ENCODE measurements at regions not wholly inside any gene's neighbourhood (a gene's known extent, or its start where the extent isn't known, plus 50 kb on each side); places are given as distances from the start of the nearest gene placed in this dataset.

DNA sequence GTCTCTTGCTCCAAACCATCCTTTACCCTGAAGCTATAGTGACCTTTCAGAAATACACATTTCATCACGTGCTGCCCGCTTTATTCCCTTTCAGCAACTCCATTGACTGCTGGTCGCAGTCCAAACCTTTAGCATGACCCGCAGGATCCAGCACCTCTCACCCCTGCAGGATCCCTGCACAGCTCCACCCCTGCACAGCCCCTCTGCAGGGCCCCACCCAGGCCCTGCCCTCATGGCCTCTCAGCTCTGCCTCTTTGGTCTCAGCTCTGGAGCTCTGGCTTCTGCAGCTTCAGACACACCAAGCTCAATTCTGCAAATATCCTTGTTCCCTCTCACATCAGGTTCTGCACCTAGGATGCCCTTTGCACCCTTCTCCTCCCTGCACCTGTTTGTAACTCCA, 264.9 kb upstream of the C1orf174 start:
- H3K4me3 ChIP-seq (ENCODE audit: low read depth in 1 of 3, low read length in 3 of 3): no peak overlapping the region
- H3K27ac ChIP-seq (ENCODE audit: low read depth in 1 of 2, low read length in 2 of 2): no peak overlapping the region
- H3K27me3 ChIP-seq (ENCODE audit: control insufficient read depth in 4 of 4, insufficient read depth in 4 of 4, low read length in 3 of 4): peaks cover 0 to 3% (median 0%) of the 10 kb centered on the region in 4 donors
- no peak for TF ChIP-seq JUND (IDR thresholded peaks at IDR 0.05)
- TF ChIP-seq, protein P1, sequence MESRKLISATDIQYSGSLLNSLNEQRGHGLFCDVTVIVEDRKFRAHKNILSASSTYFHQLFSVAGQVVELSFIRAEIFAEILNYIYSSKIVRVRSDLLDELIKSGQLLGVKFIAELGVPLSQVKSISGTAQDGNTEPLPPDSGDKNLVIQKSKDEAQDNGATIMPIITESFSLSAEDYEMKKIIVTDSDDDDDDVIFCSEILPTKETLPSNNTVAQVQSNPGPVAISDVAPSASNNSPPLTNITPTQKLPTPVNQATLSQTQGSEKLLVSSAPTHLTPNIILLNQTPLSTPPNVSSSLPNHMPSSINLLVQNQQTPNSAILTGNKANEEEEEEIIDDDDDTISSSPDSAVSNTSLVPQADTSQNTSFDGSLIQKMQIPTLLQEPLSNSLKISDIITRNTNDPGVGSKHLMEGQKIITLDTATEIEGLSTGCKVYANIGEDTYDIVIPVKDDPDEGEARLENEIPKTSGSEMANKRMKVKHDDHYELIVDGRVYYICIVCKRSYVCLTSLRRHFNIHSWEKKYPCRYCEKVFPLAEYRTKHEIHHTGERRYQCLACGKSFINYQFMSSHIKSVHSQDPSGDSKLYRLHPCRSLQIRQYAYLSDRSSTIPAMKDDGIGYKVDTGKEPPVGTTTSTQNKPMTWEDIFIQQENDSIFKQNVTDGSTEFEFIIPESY (IDR thresholded peaks at IDR 0.05): no peak
- no peak for TF ChIP-seq FOXA1 (IDR thresholded peaks at IDR 0.05)
- TF ChIP-seq, protein P2, sequence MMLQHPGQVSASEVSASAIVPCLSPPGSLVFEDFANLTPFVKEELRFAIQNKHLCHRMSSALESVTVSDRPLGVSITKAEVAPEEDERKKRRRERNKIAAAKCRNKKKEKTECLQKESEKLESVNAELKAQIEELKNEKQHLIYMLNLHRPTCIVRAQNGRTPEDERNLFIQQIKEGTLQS (IDR thresholded peaks at IDR 0.05): no peak
- no peak for TF ChIP-seq HNF4A (conservative IDR thresholded peaks at IDR 0.05)
- no peak for TF ChIP-seq TAF1 (conservative IDR thresholded peaks at IDR 0.05)
- TF ChIP-seq SP1 (IDR thresholded peaks at IDR 0.05): no peak
- TF ChIP-seq FOXA2 (IDR thresholded peaks at IDR 0.05): no peak
- no peak for TF ChIP-seq NR2F2 (IDR thresholded peaks at IDR 0.05)
- no peak for TF ChIP-seq CTCF (IDR thresholded peaks at IDR 0.05; ENCODE audit: low read depth, low read length, missing input control)
- no peak for TF ChIP-seq RXRA (IDR thresholded peaks at IDR 0.05)
- no peak for TF ChIP-seq RAD21 (IDR thresholded peaks at IDR 0.05)
- TF ChIP-seq, protein P3, sequence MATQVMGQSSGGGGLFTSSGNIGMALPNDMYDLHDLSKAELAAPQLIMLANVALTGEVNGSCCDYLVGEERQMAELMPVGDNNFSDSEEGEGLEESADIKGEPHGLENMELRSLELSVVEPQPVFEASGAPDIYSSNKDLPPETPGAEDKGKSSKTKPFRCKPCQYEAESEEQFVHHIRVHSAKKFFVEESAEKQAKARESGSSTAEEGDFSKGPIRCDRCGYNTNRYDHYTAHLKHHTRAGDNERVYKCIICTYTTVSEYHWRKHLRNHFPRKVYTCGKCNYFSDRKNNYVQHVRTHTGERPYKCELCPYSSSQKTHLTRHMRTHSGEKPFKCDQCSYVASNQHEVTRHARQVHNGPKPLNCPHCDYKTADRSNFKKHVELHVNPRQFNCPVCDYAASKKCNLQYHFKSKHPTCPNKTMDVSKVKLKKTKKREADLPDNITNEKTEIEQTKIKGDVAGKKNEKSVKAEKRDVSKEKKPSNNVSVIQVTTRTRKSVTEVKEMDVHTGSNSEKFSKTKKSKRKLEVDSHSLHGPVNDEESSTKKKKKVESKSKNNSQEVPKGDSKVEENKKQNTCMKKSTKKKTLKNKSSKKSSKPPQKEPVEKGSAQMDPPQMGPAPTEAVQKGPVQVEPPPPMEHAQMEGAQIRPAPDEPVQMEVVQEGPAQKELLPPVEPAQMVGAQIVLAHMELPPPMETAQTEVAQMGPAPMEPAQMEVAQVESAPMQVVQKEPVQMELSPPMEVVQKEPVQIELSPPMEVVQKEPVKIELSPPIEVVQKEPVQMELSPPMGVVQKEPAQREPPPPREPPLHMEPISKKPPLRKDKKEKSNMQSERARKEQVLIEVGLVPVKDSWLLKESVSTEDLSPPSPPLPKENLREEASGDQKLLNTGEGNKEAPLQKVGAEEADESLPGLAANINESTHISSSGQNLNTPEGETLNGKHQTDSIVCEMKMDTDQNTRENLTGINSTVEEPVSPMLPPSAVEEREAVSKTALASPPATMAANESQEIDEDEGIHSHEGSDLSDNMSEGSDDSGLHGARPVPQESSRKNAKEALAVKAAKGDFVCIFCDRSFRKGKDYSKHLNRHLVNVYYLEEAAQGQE (IDR thresholded peaks at IDR 0.05): no peak
- no peak for TF ChIP-seq GABPA (IDR thresholded peaks at IDR 0.05 in 1 of 2, conservative IDR thresholded peaks at IDR 0.05 in 1 of 2)
- TF ChIP-seq HNF4G (IDR thresholded peaks at IDR 0.05): no peak
- WGBS: 68% methylated on average over 4 of the region's 4 CpGs
- no peak for DNase-seq (ENCODE audit: low spot score)
- no peaks in the 10 kb centered on the region for H3K9me3 ChIP-seq (ENCODE audit: control insufficient read depth in 4 of 4, low read length in 3 of 4)
- H3K4me1 ChIP-seq (ENCODE audit: control insufficient read depth in 4 of 4, insufficient read depth in 4 of 4, low read length in 3 of 4): no peaks in the 10 kb centered on the region
- no peaks in the 10 kb centered on the region for H3K36me3 ChIP-seq (ENCODE audit: control insufficient read depth in 4 of 4, insufficient read depth in 3 of 4, low read depth in 1 of 4, low read length in 3 of 4)
- H3K9ac ChIP-seq (ENCODE audit: low read depth in 1 of 2, low read length in 2 of 2): no peak overlapping the region

GRCh38 chr1:4165686-4166300, 265.7 kb upstream of the C1orf174 start:
- TF ChIP-seq EGR1 (IDR thresholded peaks at IDR 0.05; ENCODE audit: low read depth in 2 of 2) (no peak), HNF4A (conservative IDR thresholded peaks at IDR 0.05) (no peak), JUND (IDR thresholded peaks at IDR 0.05) (no peak)
- TF ChIP-seq, protein P4, sequence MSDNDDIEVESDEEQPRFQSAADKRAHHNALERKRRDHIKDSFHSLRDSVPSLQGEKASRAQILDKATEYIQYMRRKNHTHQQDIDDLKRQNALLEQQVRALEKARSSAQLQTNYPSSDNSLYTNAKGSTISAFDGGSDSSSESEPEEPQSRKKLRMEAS (IDR thresholded peaks at IDR 0.05): no peak
- 68% methylated on average over 16 of the region's 16 CpGs for WGBS
- peaks cover 0 to 3% (median 0%) of the 10 kb centered on the region in 4 donors for H3K27me3 ChIP-seq (ENCODE audit: control insufficient read depth in 4 of 4, insufficient read depth in 4 of 4, low read length in 3 of 4)
- H3K9me3 ChIP-seq (ENCODE audit: control insufficient read depth in 4 of 4, low read length in 3 of 4): no peaks in the 10 kb centered on the region
- H3K4me1 ChIP-seq (ENCODE audit: control insufficient read depth in 4 of 4, insufficient read depth in 4 of 4, low read length in 3 of 4): no peaks in the 10 kb centered on the region
- no peak overlapping the region for H3K27ac ChIP-seq (ENCODE audit: low read depth in 1 of 2, low read length in 2 of 2)
- no peak for DNase-seq (ENCODE audit: low spot score)
- no peaks in the 10 kb centered on the region for H3K36me3 ChIP-seq (ENCODE audit: control insufficient read depth in 4 of 4, insufficient read depth in 3 of 4, low read depth in 1 of 4, low read length in 3 of 4)
- no peak overlapping the region for H3K4me3 ChIP-seq (ENCODE audit: low read depth in 1 of 3, low read length in 3 of 3)
- no peak overlapping the region for H3K9ac ChIP-seq (ENCODE audit: low read depth in 1 of 2, low read length in 2 of 2)
